ENCODE measurements at regions not wholly inside any gene's neighbourhood (a gene's known extent, or its start where the extent isn't known, plus 50 kb on each side); places are given as distances from the start of the nearest gene placed in this dataset.

GRCh38 chr4:35591035-35591434 lies 653.3 kb downstream of the ARAP2 start:
- DNase-seq, result no peak

- DNase-seq, result no peak
These were observed 640.1 kb downstream of the ARAP2 start for GRCh38 chr4:35604252-35604651.

GRCh38 chr4:35604724-35605123 lies 639.6 kb downstream of the ARAP2 start:
- no peak for DNase-seq

GRCh38 chr4:35608205-35608604 lies 636.1 kb downstream of the ARAP2 start:
- no peak for DNase-seq

- DNase-seq, result no peak
These were observed 630.2 kb downstream of the ARAP2 start for GRCh38 chr4:35614120-35614519.

GRCh38 chr4:35639929-35640328 lies 604.4 kb downstream of the ARAP2 start:
- no peak for DNase-seq

- DNase-seq, result no peak
These were observed 600.7 kb downstream of the ARAP2 start for GRCh38 chr4:35643661-35644060.

GRCh38 chr4:35644591-35644990 lies 599.7 kb downstream of the ARAP2 start:
- no peak for DNase-seq

GRCh38 chr4:35649011-35649410 lies 595.3 kb downstream of the ARAP2 start:
- no peak for DNase-seq

DNA sequence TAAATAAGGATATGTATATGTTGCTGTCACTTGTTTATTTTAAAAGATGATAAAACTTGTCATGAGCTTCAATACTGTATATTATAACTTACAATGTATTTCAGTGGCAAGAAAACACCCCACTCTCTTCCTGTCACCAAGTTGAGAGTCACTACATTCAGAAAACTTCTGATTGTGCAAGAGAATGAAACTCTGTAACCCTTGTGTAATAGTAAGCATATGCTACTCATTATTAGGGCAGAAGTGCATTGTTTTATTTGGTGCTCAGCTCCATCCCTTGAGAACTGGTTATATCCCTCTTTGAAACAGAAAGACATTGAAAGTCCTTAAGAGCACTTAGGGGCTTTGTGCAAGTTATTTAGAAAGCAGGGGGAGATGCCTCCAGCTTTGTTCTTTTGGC lies 594.5 kb downstream of the ARAP2 start:
- DNase-seq, result no peak

GRCh38 chr4:35652197-35652596 lies 592.1 kb downstream of the ARAP2 start:
- DNase-seq, result no peak

- no peak for DNase-seq
These were observed 590.9 kb downstream of the ARAP2 start for GRCh38 chr4:35653451-35653850.

DNA sequence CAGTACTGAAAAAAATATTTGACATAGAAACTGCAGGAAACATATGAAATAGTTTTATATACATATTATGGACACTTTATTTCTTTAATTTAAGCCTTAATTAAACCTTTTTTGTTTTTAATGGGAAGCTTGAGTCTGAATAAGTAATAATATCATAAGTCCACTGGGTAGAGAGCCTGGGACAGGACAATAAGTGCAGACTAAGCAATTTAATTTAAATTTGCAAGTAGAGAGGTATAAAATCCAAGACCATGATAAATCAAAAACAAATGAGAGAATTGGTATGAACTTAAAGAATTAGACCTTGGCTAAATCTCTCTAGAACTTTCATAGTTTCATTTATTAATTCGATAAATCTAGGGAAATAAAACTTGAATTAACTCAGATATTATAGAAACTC lies 571.2 kb downstream of the ARAP2 start:
- no peak for DNase-seq

DNA sequence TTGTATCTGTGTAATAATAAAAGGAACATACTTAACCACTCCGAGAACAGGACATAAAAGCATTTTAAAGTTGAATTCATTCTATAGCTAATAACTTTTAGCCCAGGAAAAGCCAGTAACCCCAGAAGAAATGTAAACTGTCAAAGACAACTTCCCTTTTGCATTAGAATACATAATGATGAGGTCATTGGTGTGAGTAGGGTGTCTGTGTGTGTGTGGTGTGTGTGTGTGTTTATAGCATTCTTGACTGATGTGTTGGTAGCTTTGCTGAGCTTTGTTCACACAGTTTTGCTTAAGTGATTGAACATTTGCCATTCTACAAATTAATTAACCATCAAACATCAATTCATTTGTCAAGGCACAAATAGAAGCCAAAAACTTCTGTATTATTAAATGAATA lies 559.6 kb downstream of the ARAP2 start:
- no peak for DNase-seq

DNA sequence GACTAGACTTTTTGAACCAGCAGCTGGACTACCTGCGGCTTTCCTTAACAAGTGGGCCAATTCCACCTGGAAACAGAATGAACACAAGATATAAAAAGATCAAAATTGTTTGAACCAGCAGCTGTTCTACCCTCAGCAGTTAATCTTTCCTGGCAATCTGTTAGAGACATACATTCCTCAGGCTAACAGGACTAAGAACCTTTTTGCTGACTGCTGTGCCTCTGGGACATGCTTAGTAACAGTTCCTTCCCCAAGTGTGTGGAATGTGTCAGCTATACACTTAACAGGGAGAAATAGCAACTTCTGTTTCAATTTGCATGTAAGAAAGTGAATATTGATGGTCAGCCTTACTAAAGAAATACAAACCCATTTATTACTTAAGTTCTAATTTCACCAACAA lies 554.4 kb downstream of the ARAP2 start:
- DNase-seq, result no peak

GRCh38 chr4:35690271-35690670 lies 554.0 kb downstream of the ARAP2 start:
- no peak for DNase-seq

- no peak for DNase-seq
These were observed 549.3 kb downstream of the ARAP2 start for GRCh38 chr4:35695003-35695402.

GRCh38 chr4:35695421-35695820 lies 548.9 kb downstream of the ARAP2 start:
- DNase-seq, result no peak

- no peak for DNase-seq
These were observed 547.0 kb downstream of the ARAP2 start for GRCh38 chr4:35697210-35697736.

GRCh38 chr4:35700663-35701062 lies 543.7 kb downstream of the ARAP2 start:
- no peak for DNase-seq

DNA sequence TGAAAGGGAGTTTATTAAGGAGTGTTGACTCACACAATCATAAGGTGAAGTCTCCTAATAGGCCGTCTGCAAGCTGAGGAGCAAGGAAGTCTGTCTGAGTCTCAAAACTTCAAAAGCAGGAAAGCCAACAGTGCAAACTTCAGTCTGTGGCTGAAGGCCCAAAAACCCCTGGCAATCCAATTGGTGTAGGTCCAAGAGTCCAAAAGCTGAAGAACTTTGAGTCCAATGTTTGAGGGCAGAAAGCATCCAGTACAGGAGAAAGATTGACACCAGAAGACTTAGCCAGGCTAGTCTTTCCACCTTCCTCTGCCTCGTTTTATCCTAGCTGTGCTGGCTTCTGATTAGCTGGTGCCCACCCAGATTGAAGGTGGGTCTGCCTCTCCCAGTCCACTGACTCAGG lies 535.2 kb downstream of the ARAP2 start:
- no peak for DNase-seq

DNA sequence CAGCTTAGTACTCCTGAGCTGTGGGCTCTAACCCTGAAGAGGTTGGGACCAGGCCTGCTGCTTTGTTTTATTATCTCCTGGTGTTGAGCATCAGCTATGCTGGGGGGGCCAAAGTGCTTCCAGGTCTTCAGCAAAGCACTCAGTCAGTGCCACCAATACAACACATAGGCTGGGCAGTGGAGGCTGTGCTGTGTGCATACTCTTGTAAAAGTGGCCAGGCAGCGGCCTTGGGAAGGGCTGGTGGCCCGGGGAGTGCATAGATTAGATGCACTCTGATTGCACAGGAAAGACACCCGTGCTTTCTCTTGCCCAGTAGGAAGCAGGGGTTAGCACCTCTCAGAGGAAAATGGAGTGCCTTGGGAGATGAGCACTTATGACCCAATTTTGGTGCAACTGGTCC lies 534.0 kb downstream of the ARAP2 start:
- DNase-seq, result no peak

GRCh38 chr4:35711127-35711526 lies 533.2 kb downstream of the ARAP2 start:
- no peak for DNase-seq

GRCh38 chr4:35723973-35724372 lies 520.3 kb downstream of the ARAP2 start:
- no peak for DNase-seq

- DNase-seq, result peak in 1 of 2 experiments; percentile 2
These were observed 519.2 kb downstream of the ARAP2 start for GRCh38 chr4:35725131-35725530.

DNA sequence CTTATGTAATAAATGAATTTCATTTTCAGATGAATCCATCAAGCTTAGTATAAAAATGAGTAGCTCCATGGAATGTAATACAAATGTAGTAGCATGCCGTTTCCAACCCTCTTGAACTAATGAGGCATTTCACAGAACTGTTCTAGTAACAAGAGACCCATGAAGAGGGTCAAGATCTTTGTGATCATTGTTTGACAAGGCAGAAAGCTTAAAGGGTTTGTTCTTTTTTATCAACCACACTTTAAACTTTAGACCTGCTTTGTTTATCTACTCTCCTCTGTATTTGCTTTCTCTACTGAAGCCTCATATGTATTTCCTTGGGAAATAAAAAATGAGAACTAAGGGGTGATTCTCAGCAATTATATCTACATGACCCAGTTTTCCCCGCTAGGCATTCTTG lies 513.9 kb downstream of the ARAP2 start:
- DNase-seq, result no peak
